Left ventricle myocardium superior (tissue), 1 donor: ENCODE measurements at regions not wholly inside any gene's neighbourhood (a gene's known extent, or its start where the extent isn't known, plus 50 kb on each side); places are given as distances from the start of the nearest gene placed in this dataset.

Experiments used
- ATAC-seq: fragments of 200-7000 bp; cut with Tn5 transposase; one replicate; pipeline ENCODE4 v1.9.1; 2020; ENCODE audit warnings: mild to moderate bottlenecking, moderate library complexity
- DNase-seq: peaks from one replicate; pipeline ENCODE4 v3.0.0-alpha.2; 2020
- intact Hi-C: fragments of 100-400 bp; cut with micrococcal nuclease; formaldehyde crosslinking; loops from one replicate; pipeline ENCODE4 v1.11.0; 2022
- donor health status: DM: no; HTN: yes; CAD: no; lungs with severe emphysema.

DNA sequence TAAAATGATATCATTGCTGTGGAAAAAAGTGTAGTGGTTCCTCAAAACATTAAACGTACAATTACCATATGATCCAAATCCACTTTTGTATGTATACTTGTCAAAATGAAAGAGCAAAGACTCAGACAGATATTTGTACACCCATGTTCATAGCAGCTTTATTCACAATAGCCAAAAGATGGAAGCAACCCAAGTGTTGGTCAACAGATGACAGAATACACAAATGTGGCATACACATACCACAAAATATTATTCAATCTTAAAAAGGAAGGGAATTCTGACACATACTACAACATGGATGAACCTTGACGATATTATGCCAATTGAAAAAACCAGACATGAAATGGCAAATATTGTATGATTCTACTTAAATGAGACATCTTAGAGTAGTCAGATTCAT lies 524.5 kb upstream of the WWC1 start:
- ATAC-seq (no peak), DNase-seq (no peak)
- intact Hi-C loops = no loop called here

DNA sequence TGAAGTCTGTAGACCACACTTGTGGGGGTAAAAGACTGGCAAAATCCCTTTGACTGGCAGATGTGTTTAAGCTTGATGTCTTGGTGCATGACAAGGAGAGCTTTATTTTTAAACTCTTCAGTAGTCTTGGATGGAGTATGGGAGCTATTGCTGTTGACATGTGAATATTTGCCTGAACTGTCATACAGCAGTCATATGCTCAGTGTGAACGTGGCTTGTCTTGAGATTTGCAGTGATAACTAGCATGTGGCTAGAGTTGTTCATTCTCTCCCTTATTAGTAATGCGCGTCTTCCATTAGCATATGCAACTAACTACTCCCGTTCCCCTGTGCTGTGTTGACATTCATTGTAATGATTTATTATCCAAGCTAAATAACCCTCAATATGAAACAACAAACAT lies 523.6 kb upstream of the WWC1 start:
- no peak for ATAC-seq
- DNase-seq = no peak
- intact Hi-C loops = no loop called here

- DNase-seq (no peak), ATAC-seq (no peak)
- intact Hi-C loops = no loop called here
Measured at GRCh38 chr5:167769846-167770413, 521.5 kb upstream of the WWC1 start.

GRCh38 chr5:167770461-167770860 lies 521.0 kb upstream of the WWC1 start:
- intact Hi-C loops = no loop called here
- ATAC-seq (no peak), DNase-seq (no peak)

DNA sequence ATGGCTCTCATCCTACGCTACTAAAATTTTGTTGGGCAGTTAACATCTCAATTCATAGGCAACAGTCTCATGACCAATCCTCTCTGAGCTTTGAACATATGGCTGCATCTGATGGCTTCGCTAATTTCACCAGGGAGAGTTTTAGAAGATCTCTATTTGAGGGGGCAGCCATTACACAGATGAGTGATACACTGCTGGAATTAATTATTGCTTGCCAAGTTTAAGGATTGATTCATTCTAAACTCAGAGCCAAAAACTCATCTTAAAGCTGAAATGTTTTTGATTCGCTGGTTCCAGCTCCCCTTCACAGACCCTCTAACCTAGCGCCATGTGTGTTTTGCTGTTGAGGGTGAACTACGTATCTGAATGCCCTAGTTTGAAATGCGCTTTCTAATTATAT lies 519.9 kb upstream of the WWC1 start:
- intact Hi-C loops = no loop called here
- DNase-seq = no peak
- ATAC-seq = no peak

- intact Hi-C loops = no loop called here
- ATAC-seq (no peak), DNase-seq (no peak)
Measured at GRCh38 chr5:167773668-167774301, 517.7 kb upstream of the WWC1 start.

- DNase-seq (no peak), ATAC-seq (no peak)
- intact Hi-C loops = no loop called here
Measured at GRCh38 chr5:167777746-167778145, 513.7 kb upstream of the WWC1 start.

- ATAC-seq = peak; percentile 45
Measured at GRCh38 chr5:167778228-167778627, 513.2 kb upstream of the WWC1 start.

GRCh38 chr5:167779644-167780043 lies 511.8 kb upstream of the WWC1 start:
- DNase-seq (no peak), ATAC-seq (no peak)
- intact Hi-C loops = no loop called here

More at GRCh38 chr5:167778228-167778627, 513.2 kb upstream of the WWC1 start:
- intact Hi-C loops = no loop called here
- no peak for DNase-seq

DNA sequence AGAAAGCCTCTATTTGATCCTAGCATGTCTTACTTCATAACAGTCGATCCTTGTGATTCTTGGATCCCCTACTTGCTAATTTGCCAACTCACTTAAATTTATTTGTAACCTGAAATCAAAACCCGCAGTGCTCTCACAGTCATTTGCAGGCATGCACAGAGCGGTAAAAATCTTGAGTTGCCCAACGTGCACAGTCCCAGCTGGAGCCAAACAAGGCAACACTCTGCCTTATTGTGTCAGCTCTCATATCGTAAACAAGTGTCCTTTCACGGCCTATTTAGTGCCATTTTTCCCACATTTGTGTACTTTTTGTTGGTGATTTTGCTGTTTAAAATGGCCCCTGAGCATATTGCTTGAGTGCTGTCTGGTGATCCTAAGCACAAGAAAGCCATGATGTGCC lies 511.3 kb upstream of the WWC1 start:
- intact Hi-C loops = no loop called here
- no peak for ATAC-seq
- DNase-seq = no peak

GRCh38 chr5:167783145-167783817 lies 508.2 kb upstream of the WWC1 start:
- intact Hi-C loops = no loop called here
- DNase-seq (no peak), ATAC-seq (peak; percentile 52)

- intact Hi-C loops = no loop called here
- DNase-seq = no peak
- peak; percentile 35 for ATAC-seq
Measured at GRCh38 chr5:167785106-167785505, 506.3 kb upstream of the WWC1 start.

GRCh38 chr5:167785901-167786300 lies 505.5 kb upstream of the WWC1 start:
- no peak for DNase-seq
- intact Hi-C loops = no loop called here
- ATAC-seq = no peak

DNA sequence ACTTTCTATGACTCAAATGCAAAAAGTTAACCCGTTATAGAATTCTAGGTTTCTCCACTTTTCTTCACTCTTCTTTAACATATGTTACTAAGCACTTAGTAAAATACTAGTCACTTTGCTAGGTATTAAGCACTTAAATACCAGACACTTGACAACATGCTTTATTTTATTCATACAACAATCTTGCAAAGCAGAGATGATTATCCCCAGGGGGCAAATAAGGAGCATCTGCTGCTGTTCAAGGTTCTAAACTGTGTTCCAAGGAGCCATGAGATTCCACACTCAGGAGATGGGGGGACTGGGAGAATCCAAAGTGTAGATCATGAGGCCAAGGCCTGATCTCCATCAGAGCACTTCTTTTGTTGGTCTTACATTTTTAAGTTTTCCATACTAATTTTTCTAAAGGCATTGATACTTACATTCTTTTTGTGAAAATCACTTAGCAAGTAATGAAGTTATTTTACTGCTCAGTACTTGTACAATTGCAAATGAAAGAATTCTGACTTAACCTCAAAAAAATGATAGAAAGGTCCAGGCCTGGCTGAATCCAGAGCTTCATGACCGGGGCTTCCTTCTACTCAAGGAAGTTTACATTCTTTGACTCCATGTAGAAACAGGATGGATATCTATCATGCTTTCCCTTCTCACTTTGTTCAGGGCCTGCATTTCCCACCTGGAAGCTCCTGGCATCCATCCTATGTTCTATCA lies 504.4 kb upstream of the WWC1 start:
- ATAC-seq = no peak
- DNase-seq = no peak
- intact Hi-C loops = no loop called here

DNA sequence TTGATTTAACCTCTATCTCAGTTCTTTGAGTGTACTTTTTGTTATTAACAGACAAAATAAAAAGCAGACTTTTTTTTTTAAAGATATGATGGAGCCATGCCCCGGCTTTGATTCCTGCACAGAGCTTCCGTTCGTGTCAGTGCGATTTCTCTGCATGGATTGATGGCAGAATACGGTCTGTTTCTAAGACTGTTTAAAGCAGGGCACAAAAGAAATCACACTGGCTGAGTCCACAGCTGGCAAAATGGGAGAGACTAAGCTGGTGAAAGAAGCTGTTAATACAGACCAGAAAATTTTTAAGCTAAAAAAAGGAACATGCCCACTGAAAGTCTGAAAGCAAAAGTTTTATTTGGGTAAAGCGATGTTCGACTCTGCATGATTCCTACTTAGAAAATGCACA lies 501.4 kb upstream of the WWC1 start:
- ATAC-seq (no peak), DNase-seq (no peak)
- intact Hi-C loops = no loop called here

DNA sequence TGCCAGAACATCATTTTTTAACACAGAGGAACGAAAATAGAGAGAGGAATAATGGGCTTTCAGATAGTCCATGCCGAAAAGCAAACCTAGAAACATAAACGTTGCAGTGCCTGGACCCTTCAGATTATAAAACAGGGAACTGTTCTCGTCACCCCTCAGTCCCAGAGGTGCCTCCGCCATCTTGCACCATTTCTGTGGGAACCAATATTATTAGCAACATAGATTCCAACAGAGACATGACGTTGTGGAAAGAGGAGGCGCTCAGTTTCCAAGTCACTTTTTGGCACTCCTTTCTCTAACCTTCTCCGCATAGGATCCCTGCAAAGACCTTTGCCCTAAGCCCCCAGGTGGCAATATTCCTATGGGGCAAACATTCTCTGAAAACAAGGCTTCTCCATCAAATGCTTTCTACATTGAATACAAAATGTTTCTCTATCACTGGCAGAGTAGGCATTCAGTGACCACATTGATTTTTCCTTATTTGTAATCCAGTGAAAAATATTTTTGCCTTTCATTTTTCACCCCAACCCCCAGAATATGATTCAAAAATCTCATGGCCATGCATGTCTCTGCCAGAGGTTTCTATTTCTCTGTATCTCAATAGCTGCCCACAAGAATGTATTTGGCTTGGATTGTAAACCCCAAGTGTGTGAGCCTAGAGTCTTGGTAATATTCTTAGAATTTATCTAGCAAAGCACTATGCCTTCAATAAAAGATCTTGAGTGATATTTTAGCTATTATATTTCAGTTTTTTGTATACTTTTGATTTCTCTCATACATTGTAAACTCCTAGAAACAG lies 500.8 kb upstream of the WWC1 start:
- ATAC-seq (no peak), DNase-seq (no peak)
- intact Hi-C loops = no loop called here

DNA sequence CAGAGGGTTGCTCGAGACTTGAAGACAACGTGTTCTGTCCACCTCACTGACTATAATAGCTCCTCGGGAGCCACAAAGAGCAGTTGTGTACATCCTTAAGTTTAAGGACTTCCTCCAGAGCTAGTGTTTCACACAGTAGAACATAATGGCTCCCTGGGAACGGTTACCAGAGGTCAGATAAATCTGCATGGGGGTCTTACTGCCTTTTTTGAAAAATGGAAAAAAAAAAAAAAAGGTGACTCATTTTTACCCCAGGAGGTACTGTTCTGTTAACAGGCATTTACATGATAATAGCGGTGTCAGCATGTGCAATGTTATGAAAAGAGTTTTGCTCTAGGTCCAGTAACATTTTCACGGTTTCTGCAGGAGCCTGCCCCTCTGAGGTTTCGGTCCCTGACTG lies 498.9 kb upstream of the WWC1 start:
- ATAC-seq (no peak), DNase-seq (no peak)
- intact Hi-C loops = no loop called here

GRCh38 chr5:167793700-167794099 lies 497.7 kb upstream of the WWC1 start:
- DNase-seq (no peak), ATAC-seq (no peak)
- intact Hi-C loops = no loop called here

- DNase-seq (no peak), ATAC-seq (no peak)
- intact Hi-C loops = no loop called here
Measured at GRCh38 chr5:167794121-167794520, 497.3 kb upstream of the WWC1 start.

DNA sequence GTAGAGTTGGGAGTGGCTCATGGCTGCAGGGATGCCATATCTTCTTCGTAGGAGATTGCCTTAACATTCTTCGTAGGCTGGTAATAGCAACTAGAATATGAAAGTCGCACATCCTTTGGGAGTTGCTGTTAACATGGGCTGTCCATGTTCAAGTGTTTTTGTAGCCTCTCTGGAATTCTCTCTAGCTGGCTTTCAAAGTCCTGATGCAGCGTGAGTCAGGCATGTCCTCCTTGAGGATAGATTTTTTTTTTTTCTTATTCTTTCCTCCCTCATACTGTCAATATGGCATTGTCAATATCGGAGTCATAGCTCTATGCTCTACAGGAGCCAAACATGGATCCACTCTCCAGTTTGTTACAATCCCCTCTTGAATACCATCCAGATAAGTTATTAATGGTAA lies 494.8 kb upstream of the WWC1 start:
- DNase-seq = no peak
- intact Hi-C loops = no loop called here
- ATAC-seq = no peak
